ENCODE measurements at regions not wholly inside any gene's neighbourhood (a gene's known extent, or its start where the extent isn't known, plus 50 kb on each side); places are given as distances from the start of the nearest gene placed in this dataset.
"Not testable (repeated sequence)": the region's sequence is repeated elsewhere in the genome, so short reads cannot be mapped to it uniquely, and the experiment has no call there.

DNA sequence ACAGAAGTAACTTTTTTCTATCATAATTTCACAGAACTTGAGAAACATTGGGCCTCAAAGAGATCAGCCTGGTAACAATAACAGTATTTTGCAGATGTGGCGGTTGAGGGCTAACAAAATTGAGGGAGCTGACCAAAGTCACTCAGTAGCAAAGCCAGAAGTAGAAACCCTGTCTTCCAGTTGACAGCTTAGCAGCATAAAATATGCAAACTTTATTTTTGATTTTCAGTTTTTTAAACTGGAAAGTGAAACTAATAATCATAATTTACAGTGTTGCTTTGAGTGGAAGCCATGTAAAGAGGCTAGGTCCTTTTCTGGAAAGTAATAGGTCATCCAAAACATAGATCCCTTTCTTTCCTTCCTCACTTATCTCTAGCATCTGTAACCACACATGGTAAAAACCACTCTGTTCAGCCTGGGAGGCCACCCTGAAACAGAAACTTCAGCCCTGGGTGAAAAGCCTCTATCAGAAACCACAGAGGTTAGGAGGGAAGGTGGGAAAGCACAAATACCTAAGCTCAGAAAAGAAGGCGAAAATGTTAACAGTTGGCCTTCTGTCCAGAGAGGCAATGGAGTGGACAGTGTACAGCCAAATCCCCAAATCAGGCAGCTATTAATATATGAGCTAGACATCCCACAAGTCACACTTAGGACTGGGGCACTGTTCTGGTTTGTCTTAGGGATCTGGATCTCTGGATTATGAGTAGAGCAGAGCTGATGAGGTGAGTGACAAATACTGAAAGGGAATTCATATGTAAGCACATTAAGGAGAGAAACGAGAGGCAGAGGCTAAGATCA, 61.1 kb upstream of the ARSJ start:
- intact Hi-C loops (cut with DNase I; ENCODE audit: low total_unique reads), result no loop called here
- H3K36me3 ChIP-seq, result no peaks in the 10 kb centered on the region

DNA sequence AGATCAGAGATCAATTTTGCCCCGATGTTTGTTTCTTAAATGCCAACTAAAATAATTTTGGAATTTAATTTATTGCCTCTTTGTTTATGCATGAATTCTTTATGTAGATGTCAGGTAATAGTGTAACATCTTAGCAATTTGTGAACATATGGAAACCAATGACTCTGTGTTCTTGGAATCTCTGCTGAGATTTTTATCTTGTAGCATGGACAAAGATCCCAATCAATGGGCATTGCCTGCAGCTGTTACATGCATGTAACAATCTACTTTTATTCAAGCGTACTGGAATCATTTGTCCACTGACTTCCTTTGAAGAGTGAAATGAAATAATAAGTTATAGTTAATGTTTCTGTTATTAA, 61.6 kb upstream of the ARSJ start:
- DNase-seq, result no peak
- H3K9me3 ChIP-seq, result no peaks in the 10 kb centered on the region
- intact Hi-C loops (cut with DNase I; ENCODE audit: low total_unique reads), result no loop called here
- no peaks in the 10 kb centered on the region for H3K4me1 ChIP-seq
- H3K36me3 ChIP-seq, result no peaks in the 10 kb centered on the region
- H3K27ac ChIP-seq, result no peak overlapping the region
- H3K27me3 ChIP-seq, result no peaks in the 10 kb centered on the region
- no peak overlapping the region for H3K4me3 ChIP-seq
- TF ChIP-seq, protein P1, sequence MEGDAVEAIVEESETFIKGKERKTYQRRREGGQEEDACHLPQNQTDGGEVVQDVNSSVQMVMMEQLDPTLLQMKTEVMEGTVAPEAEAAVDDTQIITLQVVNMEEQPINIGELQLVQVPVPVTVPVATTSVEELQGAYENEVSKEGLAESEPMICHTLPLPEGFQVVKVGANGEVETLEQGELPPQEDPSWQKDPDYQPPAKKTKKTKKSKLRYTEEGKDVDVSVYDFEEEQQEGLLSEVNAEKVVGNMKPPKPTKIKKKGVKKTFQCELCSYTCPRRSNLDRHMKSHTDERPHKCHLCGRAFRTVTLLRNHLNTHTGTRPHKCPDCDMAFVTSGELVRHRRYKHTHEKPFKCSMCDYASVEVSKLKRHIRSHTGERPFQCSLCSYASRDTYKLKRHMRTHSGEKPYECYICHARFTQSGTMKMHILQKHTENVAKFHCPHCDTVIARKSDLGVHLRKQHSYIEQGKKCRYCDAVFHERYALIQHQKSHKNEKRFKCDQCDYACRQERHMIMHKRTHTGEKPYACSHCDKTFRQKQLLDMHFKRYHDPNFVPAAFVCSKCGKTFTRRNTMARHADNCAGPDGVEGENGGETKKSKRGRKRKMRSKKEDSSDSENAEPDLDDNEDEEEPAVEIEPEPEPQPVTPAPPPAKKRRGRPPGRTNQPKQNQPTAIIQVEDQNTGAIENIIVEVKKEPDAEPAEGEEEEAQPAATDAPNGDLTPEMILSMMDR (IDR thresholded peaks at IDR 0.05), result no peak

More for the DNA sequence above, 61.1 kb upstream of the ARSJ start:
- TF ChIP-seq, protein P1 (IDR thresholded peaks at IDR 0.05), result no peak
- no peak for DNase-seq
- Histone ChIP-seq H3K4me1 (no peaks in the 10 kb centered on the region), H3K4me3 (no peak overlapping the region), H3K27ac (no peak overlapping the region), H3K9me3 (no peaks in the 10 kb centered on the region), H3K27me3 (no peaks in the 10 kb centered on the region)

DNA sequence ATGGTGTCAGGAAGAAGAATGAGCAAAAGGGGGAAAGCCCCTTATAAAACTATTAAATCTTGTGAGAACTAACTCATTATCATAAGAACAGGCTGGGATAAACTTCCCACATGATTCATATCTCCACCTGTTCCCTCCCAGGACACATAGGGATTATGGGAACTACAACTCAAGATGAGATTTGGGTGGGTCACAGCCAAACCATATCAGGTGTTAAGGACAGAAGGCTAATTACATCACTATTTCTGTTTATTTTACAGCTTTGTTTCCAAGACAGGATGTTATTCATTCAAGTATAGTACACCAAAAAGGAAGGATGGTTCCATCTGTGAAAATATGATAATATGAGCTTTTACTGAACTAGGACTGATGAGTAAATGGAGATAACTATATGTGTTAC, 63.7 kb upstream of the ARSJ start:
- H3K36me3 ChIP-seq, result no peaks in the 10 kb centered on the region
- H3K4me3 ChIP-seq, result no peak overlapping the region
- TF ChIP-seq, protein P1 (IDR thresholded peaks at IDR 0.05), result no peak
- intact Hi-C loops (cut with DNase I; ENCODE audit: low total_unique reads), result no loop called here
- H3K27ac ChIP-seq, result no peak overlapping the region
- no peaks in the 10 kb centered on the region for H3K4me1 ChIP-seq
- H3K9me3 ChIP-seq, result no peaks in the 10 kb centered on the region
- H3K27me3 ChIP-seq, result no peaks in the 10 kb centered on the region
- no peak for DNase-seq

DNA sequence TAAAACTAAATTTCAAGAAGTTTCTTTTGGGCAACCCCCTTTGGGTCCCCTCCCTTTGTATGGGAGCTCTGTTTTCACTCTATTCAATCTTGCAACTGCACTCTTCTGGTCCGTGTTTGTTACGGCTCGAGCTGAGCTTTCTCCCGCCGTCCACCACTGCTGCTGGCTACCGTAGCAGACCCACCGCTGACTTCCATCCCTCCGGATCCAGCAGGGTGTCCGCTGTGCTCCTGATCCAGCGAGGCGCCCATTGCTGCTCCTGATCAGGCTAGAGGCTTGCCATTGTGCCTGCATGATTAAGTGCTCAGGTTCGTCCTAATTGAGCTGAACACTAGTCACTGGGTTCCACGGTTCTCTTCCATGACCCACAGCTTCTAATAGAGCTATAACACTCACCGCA, 64.9 kb upstream of the ARSJ start:
- H3K9me3 ChIP-seq; DNase-seq; H3K36me3 ChIP-seq; H3K27ac ChIP-seq; intact Hi-C loops (cut with DNase I; ENCODE audit: low total_unique reads); H3K4me3 ChIP-seq; H3K4me1 ChIP-seq; H3K27me3 ChIP-seq: not testable (repeated sequence)

DNA sequence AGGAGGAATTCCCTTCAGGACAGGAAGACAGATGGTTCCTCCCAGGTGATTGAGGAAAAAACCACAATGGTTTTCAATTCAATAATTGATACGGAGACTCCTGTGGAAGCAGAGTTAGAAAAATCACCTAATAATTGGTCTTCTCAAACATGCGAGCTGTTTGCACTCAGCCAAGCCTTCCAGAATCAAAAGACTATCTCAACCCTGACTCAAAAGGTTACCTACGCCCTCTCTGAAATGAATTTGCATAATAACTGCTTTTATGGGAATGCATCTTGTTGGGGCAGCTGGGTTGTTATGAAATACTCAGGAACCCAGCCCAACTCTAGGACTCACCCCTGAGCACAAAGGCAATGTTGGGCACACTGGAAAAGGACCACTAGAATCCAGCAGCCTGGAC, 66.9 kb upstream of the ARSJ start:
- Histone ChIP-seq H3K36me3 (no peaks in the 10 kb centered on the region), H3K4me1 (no peaks in the 10 kb centered on the region), H3K27ac (no peak overlapping the region), H3K27me3 (no peaks in the 10 kb centered on the region), H3K4me3 (no peak overlapping the region), H3K9me3 (no peaks in the 10 kb centered on the region)
- intact Hi-C loops (cut with DNase I; ENCODE audit: low total_unique reads), result no loop called here
- TF ChIP-seq, protein P1 (IDR thresholded peaks at IDR 0.05), result no peak
- no peak for DNase-seq

DNA sequence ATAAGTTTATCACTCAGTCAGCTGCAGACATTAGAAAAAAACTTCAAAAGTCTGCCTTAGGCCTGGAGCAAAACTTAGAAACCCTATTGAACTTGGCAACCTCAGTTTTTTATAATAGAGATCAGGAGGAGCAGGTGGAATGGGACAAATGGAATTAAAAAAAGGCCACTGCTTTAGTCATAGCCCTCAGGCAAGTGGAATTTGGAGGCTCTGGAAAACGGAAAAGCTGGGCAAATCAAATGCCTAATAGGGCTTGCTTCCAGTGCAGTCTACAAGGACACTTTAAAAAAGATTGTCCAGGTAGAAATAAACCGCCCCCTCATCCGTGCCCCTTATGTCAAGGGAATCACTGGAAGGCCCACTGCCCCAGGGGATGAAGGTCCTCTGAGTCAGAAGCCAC, 68.7 kb upstream of the ARSJ start:
- H3K4me1 ChIP-seq; H3K9me3 ChIP-seq; H3K4me3 ChIP-seq; intact Hi-C loops (cut with DNase I; ENCODE audit: low total_unique reads); H3K36me3 ChIP-seq; H3K27ac ChIP-seq; H3K27me3 ChIP-seq; DNase-seq: not testable (repeated sequence)

DNA sequence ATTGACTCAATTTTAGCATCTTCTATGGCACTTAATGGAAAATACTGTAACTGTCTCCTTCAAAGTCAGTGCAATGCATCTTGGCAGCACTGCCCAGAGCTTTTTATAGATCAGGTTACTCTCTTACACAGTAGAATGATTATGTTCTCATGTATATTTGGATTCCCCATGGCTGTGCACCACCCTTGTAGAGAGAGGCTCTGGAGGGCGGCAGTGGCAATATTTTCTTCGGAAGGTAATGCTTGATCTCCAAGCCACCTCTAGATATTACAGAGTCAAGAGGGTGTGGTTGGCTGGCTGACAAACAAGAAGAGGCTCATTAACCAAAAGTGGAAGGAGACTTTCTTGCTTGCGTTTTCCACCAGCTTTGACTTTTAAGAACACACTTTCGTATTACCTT, 72.8 kb upstream of the ARSJ start:
- Histone ChIP-seq H3K4me3 (no peak overlapping the region), H3K36me3 (no peaks in the 10 kb centered on the region), H3K27me3 (no peaks in the 10 kb centered on the region), H3K27ac (no peak overlapping the region), H3K9me3 (no peaks in the 10 kb centered on the region), H3K4me1 (no peaks in the 10 kb centered on the region)
- DNase-seq, result no peak
- intact Hi-C loops (cut with DNase I; ENCODE audit: low total_unique reads), result no loop called here
- TF ChIP-seq, protein P1 (IDR thresholded peaks at IDR 0.05), result no peak

Measured in tibial artery (tissue), 4 donors.